Activated T-cell treated with anti-CD3 and anti-CD28 coated beads for 24 hours (primary cell): ENCODE measurements at regions not wholly inside any gene's neighbourhood (a gene's known extent, or its start where the extent isn't known, plus 50 kb on each side); places are given as distances from the start of the nearest gene placed in this dataset.

Experiments
- DNase-seq: peaks from one replicate; pipeline ENCODE4 v3.0.0-alpha.2; 2020; ENCODE audit warnings: low read depth

GRCh38 chr9:126248680-126249079 lies 77.9 kb upstream of the MVB12B start:
- no peak for DNase-seq

- no peak for DNase-seq
Measured at GRCh38 chr9:126261584-126262356, 64.9 kb upstream of the MVB12B start.

GRCh38 chr9:126262738-126263137 lies 63.9 kb upstream of the MVB12B start:
- DNase-seq: no peak

GRCh38 chr9:126270556-126270955 lies 56.1 kb upstream of the MVB12B start:
- DNase-seq: no peak

- DNase-seq: no peak
Measured at GRCh38 chr9:126275386-126276001, 51.1 kb upstream of the MVB12B start.

- DNase-seq: no peak
Measured at GRCh38 chr9:126276056-126276728, 50.4 kb upstream of the MVB12B start.
